HG02571 (cell line): ENCODE measurements at regions not wholly inside any gene's neighbourhood (a gene's known extent, or its start where the extent isn't known, plus 50 kb on each side); places are given as distances from the start of the nearest gene placed in this dataset.
"Not testable (repeated sequence)": the region's sequence is repeated elsewhere in the genome, so short reads cannot be mapped to it uniquely, and the experiment has no call there.

ENCODE experiments used
- ATAC-seq: cut with Tn5 transposase; IDR thresholded peaks from one replicate; pipeline ENCODE4 v1.9.1; 2021; ENCODE audit warnings: mild to moderate bottlenecking, moderate library complexity; ENCODE audit not compliant: unreplicated experiment

DNA sequence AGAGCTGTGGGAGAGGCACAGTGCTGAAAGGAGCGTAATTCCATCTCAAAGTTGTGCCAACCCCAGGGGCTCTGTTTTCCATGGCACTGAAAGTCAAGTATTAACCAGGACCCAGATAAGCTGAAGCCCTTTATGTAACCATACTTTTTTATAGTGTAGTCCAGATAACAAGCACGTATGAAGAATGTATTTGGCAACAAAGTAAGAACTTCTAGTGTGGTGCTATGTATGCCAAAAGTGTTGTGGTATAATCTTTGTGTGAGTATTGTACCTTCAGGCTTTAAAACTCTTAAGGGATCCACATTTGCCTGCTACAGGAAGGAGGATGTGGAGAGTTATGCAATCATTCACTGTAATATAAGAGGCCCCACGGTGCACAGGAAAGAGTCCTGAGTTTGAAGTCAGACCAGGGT is 129.4 kb downstream of the IBTK start:
- no peak for ATAC-seq

DNA sequence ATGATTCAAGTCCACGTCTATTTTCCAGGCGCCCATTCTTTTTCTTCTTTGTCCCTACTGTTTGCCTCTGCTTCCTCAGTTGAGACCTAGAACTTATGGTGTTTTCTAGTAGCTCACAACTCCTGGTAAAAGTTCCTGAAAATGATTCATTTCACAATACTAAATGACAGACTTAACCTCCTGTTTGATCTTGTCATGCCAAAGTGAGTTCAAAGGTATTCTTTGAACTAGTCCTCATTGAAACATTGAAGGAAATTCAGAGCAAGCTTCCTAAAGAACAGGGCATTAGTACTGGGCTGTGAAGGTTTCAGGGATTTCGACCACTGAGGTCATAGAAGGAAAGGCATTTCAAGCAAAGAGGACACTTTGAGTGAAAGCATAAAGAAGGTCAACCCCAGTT is 132.8 kb downstream of the IBTK start:
- no peak for ATAC-seq

- no peak for ATAC-seq
Measured at GRCh38 chr6:82113231-82113630, 134.3 kb downstream of the IBTK start.

DNA sequence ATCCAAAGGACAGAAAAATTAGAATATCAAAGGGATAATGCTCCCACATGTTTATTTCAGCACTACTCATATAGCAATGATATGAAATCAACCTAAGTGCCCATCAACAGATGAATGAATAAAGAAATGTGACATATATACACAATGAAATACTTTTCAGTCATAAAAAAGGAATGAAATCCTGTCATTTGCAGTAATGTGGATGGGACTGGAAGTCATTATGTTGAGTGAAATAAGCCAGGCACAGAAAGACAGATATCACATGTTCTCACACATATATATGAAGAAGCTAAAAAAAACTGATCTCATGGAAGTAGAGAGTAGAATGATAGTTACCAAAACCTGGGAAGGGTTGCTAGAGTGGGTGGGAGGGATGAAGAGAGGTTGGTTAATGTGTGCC is 135.7 kb downstream of the IBTK start:
- no peak for ATAC-seq

- no peak for ATAC-seq
Measured at GRCh38 chr6:82111114-82111513, 136.4 kb downstream of the IBTK start.

DNA sequence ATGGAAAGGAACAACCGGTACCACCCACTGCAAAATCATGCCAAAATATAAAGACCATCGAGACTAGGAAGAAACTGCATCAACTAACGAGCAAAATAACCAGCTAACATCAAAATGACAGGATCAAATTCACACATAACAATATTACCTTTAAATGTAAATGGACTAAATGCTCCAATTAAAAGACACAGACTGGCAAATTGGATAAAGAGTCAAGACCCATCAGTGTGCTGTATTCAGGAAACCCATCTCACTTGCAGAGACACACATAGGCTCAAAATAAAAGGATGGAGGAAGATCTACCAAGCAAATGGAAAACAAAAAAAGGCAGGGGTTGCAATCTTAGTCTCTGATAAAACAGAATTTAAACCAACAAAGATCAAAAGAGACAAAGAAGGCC is 144.4 kb downstream of the IBTK start:
- not testable (repeated sequence) for ATAC-seq

GRCh38 chr6:82101374-82102114 is 146.0 kb downstream of the IBTK start:
- not testable (repeated sequence) for ATAC-seq

DNA sequence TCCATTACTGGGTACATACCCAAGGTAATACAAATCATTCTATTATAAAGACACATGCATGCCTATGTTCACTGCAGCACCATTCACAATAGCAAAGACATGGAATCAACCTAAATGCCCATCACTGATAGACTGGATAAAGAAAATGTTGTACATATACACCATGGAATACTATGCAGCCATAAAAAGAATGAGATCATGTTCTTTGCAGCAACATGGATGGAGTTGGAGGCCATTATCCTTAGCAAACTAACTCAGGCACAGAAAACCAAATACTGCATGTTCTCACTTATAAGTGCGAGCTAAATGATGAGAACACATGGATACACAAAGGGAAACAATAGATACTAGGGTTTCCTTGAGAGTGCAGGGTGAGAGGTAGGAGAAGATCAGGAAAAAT is 146.8 kb downstream of the IBTK start:
- not testable (repeated sequence) for ATAC-seq

DNA sequence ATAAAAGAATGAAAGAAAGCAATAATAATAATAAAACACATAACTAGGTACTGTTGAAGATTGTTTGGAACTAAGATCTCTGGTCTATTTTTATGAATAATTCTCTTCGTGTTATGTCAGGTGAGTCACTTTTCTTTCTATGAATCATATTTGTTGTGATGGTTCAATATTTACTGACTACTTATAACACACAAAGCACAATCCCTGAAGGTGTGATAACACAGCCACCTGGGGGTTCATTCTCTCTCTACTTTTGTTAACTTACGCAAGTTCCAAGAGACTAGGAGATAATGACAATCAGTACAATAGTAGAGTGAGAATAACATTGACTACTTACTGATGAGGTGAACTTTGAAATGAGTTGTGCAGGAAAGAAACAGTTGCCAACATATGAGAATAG is 149.9 kb downstream of the IBTK start:
- no peak for ATAC-seq

DNA sequence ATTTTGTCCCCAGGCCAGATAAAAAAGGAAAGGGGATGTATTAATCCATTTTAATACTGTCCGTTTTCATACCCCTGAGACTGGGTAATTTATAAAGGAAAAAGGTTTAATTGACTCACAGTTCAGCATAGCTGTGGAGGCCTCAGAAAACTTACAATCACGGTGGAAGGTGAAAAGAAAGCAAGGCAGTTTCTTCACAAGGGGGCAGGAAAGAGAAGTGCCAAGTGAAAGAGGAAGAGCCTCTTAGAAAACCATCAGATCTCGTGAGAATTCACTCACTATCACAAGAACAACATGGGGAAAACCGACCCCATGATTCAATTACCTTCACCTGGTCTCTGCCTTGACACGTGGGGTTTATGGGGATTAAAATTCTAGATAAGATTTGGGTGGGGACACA is 152.5 kb downstream of the IBTK start:
- ATAC-seq: no peak

GRCh38 chr6:82094166-82094806 is 153.3 kb downstream of the IBTK start:
- ATAC-seq: no peak

- ATAC-seq: no peak
Measured at GRCh38 chr6:82088978-82089771, 158.4 kb downstream of the IBTK start.

DNA sequence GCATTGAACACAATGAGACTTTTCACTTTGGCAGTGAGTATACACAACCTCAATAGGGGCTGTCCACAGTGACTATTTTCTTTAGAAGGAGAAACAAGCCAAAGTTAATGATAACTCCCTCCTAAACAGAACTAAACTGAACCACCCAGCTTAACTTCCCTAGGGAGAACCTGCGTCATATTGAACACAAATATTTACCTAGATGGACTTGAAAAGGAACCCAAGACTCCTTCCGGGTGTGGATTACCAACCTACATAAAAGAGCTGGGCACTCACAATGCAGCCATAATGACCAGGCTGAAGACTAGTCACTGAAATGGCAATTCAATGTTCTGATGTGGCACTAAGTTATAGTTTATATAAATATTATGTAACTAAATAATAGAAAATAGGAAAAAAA is 160.6 kb downstream of the IBTK start:
- no peak for ATAC-seq

- ATAC-seq: no peak
Measured at GRCh38 chr6:82085701-82086100, 161.8 kb downstream of the IBTK start.

GRCh38 chr6:82084324-82084920 is 163.1 kb downstream of the IBTK start:
- no peak for ATAC-seq

- no peak for ATAC-seq
Measured at GRCh38 chr6:82083646-82084045, 163.9 kb downstream of the IBTK start.

DNA sequence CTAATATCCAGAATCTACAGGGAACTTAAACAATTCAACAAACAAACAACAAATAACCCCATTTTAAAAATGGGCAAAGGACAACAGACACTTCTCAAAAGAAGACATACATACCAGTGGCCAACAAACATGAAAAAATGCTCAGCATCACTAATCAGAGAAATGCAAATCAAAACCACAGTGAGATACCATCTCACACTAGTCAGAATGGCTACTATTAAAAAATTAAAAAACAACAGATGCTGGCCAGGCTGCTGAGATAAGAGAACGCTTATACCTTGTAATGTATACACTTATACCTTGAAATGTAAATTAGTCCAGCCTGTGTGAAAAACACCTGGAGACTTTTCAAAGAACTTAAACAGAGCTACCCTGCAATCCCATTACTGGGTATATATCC is 166.8 kb downstream of the IBTK start:
- ATAC-seq: no peak

GRCh38 chr6:82078286-82078908 is 169.1 kb downstream of the IBTK start:
- ATAC-seq: no peak

GRCh38 chr6:82076916-82077315 is 170.6 kb downstream of the IBTK start:
- ATAC-seq: no peak

DNA sequence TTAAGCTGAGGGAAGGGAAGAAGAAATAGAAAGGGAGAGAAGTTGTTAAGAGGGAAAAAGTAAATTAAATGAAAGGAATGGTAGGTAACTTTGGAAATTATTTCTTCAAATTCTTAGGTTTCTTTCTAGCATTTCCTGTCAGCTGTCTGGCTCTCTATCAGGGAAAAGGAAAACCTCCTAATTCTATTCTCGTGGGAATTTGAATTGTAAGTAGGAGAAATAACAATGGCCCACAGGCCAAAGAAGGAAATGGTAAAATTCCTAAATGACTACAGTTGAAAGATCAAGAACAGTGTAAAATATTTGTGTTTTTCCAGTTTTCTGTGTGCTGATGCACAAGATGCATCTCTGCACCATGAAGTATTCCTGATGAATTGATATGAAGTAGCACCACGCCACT is 173.0 kb downstream of the IBTK start:
- ATAC-seq: no peak

GRCh38 chr6:82073484-82073883 is 174.1 kb downstream of the IBTK start:
- no peak for ATAC-seq
